ENCODE measurements at regions not wholly inside any gene's neighbourhood (a gene's known extent, or its start where the extent isn't known, plus 50 kb on each side); places are given as distances from the start of the nearest gene placed in this dataset.
"Not testable (repeated sequence)": the region's sequence is repeated elsewhere in the genome, so short reads cannot be mapped to it uniquely, and the experiment has no call there.

GRCh38 chrX:138058931-138059330, 493.0 kb downstream of the ZIC3 start:
- H3K9me3 ChIP-seq = no peaks in the 10 kb centered on the region
- no peaks in the 10 kb centered on the region for H3K27me3 ChIP-seq
- no peaks in the 10 kb centered on the region for H3K36me3 ChIP-seq
- H3K4me3 ChIP-seq = no peak overlapping the region
- DNase-seq = no peak

GRCh38 chrX:138067415-138067814, 501.5 kb downstream of the ZIC3 start:
- H3K9me3 ChIP-seq = no peaks in the 10 kb centered on the region
- H3K27me3 ChIP-seq = no peaks in the 10 kb centered on the region
- H3K4me3 ChIP-seq = no peak overlapping the region
- DNase-seq = no peak
- H3K36me3 ChIP-seq = no peaks in the 10 kb centered on the region

- Histone ChIP-seq H3K27me3 (no peaks in the 10 kb centered on the region), H3K4me3 (no peak overlapping the region), H3K9me3 (no peaks in the 10 kb centered on the region), H3K36me3 (no peaks in the 10 kb centered on the region)
- no peak for DNase-seq
These were observed 507.7 kb downstream of the ZIC3 start for GRCh38 chrX:138073626-138074025.

- Histone ChIP-seq H3K36me3 (no peaks in the 10 kb centered on the region), H3K4me3 (no peak overlapping the region), H3K9me3 (no peaks in the 10 kb centered on the region), H3K27me3 (no peaks in the 10 kb centered on the region)
- DNase-seq = no peak
These were observed 516.3 kb downstream of the ZIC3 start for GRCh38 chrX:138082251-138082650.

- no peak for DNase-seq
- no peak overlapping the region for H3K4me3 ChIP-seq
- H3K27me3 ChIP-seq = no peaks in the 10 kb centered on the region
- no peaks in the 10 kb centered on the region for H3K9me3 ChIP-seq
- no peaks in the 10 kb centered on the region for H3K36me3 ChIP-seq
These were observed 517.0 kb downstream of the ZIC3 start for GRCh38 chrX:138082896-138083295.

GRCh38 chrX:138110910-138111309, 545.0 kb downstream of the ZIC3 start:
- H3K9me3 ChIP-seq, H3K4me3 ChIP-seq, H3K27me3 ChIP-seq, DNase-seq, H3K36me3 ChIP-seq: not testable (repeated sequence)

- no peaks in the 10 kb centered on the region for H3K27me3 ChIP-seq
- no peaks in the 10 kb centered on the region for H3K9me3 ChIP-seq
- H3K4me3 ChIP-seq = no peak overlapping the region
- DNase-seq = peak; percentile 14
- no peaks in the 10 kb centered on the region for H3K36me3 ChIP-seq
These were observed 561.4 kb downstream of the ZIC3 start for GRCh38 chrX:138127314-138127713.

- H3K4me3 ChIP-seq = no peak overlapping the region
- no peaks in the 10 kb centered on the region for H3K36me3 ChIP-seq
- no peaks in the 10 kb centered on the region for H3K9me3 ChIP-seq
- DNase-seq = no peak
- H3K27me3 ChIP-seq = no peaks in the 10 kb centered on the region
These were observed 562.2 kb downstream of the ZIC3 start for GRCh38 chrX:138128027-138128671.

GRCh38 chrX:138150709-138151108, 560.8 kb downstream of the FGF13 start:
- H3K9me3 ChIP-seq = no peaks in the 10 kb centered on the region
- no peaks in the 10 kb centered on the region for H3K36me3 ChIP-seq
- H3K4me3 ChIP-seq = no peak overlapping the region
- H3K27me3 ChIP-seq = no peaks in the 10 kb centered on the region
- no peak for DNase-seq

GRCh38 chrX:138157850-138158249, 553.7 kb downstream of the FGF13 start:
- no peaks in the 10 kb centered on the region for H3K36me3 ChIP-seq
- no peak overlapping the region for H3K4me3 ChIP-seq
- H3K27me3 ChIP-seq = no peaks in the 10 kb centered on the region
- no peaks in the 10 kb centered on the region for H3K9me3 ChIP-seq
- DNase-seq = no peak

- no peak overlapping the region for H3K4me3 ChIP-seq
- H3K9me3 ChIP-seq = no peaks in the 10 kb centered on the region
- H3K36me3 ChIP-seq = no peaks in the 10 kb centered on the region
- no peaks in the 10 kb centered on the region for H3K27me3 ChIP-seq
- DNase-seq = no peak
These were observed 519.5 kb downstream of the FGF13 start for GRCh38 chrX:138191998-138192397.

GRCh38 chrX:138229718-138230117, 481.8 kb downstream of the FGF13 start:
- Histone ChIP-seq H3K4me3 (no peak overlapping the region), H3K27me3 (no peaks in the 10 kb centered on the region), H3K36me3 (no peaks in the 10 kb centered on the region), H3K9me3 (no peaks in the 10 kb centered on the region)
- DNase-seq = no peak

GRCh38 chrX:138240266-138240665, 471.3 kb downstream of the FGF13 start:
- Histone ChIP-seq H3K27me3 (no peaks in the 10 kb centered on the region), H3K9me3 (no peaks in the 10 kb centered on the region), H3K4me3 (no peak overlapping the region), H3K36me3 (no peaks in the 10 kb centered on the region)
- DNase-seq = no peak

- Histone ChIP-seq H3K27me3 (no peaks in the 10 kb centered on the region), H3K9me3 (no peaks in the 10 kb centered on the region), H3K4me3 (no peak overlapping the region), H3K36me3 (no peaks in the 10 kb centered on the region)
- no peak for DNase-seq
These were observed 457.5 kb downstream of the FGF13 start for GRCh38 chrX:138254001-138254400.

- no peaks in the 10 kb centered on the region for H3K36me3 ChIP-seq
- no peak overlapping the region for H3K4me3 ChIP-seq
- no peaks in the 10 kb centered on the region for H3K27me3 ChIP-seq
- no peak for DNase-seq
- H3K9me3 ChIP-seq = no peaks in the 10 kb centered on the region
These were observed 456.1 kb downstream of the FGF13 start for GRCh38 chrX:138255373-138255772.

GRCh38 chrX:138264095-138264494, 447.4 kb downstream of the FGF13 start:
- not testable (repeated sequence) for H3K9me3 ChIP-seq, H3K36me3 ChIP-seq, DNase-seq, H3K4me3 ChIP-seq, H3K27me3 ChIP-seq

- H3K4me3 ChIP-seq = no peak overlapping the region
- no peaks in the 10 kb centered on the region for H3K9me3 ChIP-seq
- H3K36me3 ChIP-seq = no peaks in the 10 kb centered on the region
- H3K27me3 ChIP-seq = no peaks in the 10 kb centered on the region
- DNase-seq = no peak
These were observed 440.6 kb downstream of the FGF13 start for GRCh38 chrX:138270931-138271330.

- not testable (repeated sequence) for H3K36me3 ChIP-seq, H3K4me3 ChIP-seq, H3K9me3 ChIP-seq, H3K27me3 ChIP-seq, DNase-seq
These were observed 428.8 kb downstream of the FGF13 start for GRCh38 chrX:138282598-138283150.

Measured in MG63 (cell line).